Left forelimb (tissue), 1 donor: ENCODE measurements at regions not wholly inside any gene's neighbourhood (a gene's known extent, or its start where the extent isn't known, plus 50 kb on each side); places are given as distances from the start of the nearest gene placed in this dataset.

Experiments used
- DNase-seq: peaks from one replicate; pipeline ENCODE4 v3.0.0-alpha.2; 2018; ENCODE audit warnings: low spot score

DNA sequence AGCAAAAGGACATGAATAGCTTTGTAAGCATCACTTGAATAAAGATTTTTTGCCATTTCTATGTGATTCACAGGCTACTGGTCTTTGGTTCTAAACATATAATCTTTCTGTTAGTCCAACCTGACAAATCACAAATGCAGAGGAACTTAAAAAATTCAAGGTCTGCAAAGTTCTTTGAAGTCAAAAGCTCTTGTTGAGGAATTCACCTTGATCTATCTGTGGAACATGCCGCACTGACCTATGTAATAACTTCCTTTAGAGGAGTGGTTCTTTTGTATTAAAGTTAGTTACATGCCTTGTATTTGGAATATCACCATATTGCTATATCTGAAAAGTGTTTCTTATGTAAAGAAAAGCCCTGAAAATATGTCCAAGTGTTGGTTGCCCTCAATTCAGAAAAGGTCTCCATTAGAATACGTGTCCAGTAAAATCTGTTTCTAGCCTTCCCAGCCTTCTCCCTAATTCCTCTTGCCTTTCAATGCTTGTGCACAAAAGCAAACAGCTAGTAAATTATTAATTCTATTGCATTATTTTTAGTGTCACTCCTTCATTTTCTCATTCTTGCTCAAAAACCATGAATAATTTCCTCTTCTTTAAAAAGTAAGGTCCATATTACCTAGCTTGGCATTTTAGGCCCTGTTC lies 1192.8 kb downstream of the FLRT2 start:
- no peak for DNase-seq

DNA sequence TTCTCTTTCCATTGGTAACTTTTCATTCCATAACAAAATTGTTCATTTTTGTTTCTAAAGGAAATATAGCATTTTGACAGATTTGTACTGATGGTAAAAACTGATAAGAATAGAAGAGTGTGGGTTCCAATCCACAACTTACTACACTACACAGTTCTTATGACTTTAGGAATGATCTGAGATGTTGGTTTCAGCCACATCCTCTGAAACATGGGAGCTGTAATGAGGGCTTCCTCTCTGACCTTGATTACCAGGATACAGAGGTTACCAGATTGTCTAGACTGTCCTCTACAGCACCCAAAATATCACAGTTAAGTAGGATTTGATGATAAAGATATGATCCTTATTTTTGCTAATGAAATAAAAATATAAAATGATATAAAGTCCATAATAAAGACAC lies 1184.6 kb downstream of the FLRT2 start:
- DNase-seq, result no peak

DNA sequence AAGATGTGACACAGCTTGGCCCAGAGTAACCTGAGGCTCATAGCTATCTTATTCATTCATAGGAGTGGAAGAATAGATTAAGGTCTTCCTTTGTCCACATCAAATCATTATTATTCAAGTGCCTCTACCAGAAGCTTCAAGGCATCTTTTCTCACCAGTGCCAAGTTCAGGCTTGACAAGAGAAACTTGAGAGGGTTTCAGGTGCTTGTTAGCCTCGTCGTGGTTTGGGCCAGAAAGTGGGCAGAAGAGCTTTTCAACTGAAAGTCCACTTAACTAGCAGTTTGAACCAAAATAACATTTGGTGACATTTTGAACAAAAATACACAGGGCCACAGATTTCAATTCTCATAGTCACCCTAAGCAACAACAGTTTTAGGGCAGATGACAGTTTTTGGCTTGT lies 1184.2 kb downstream of the FLRT2 start:
- DNase-seq, result no peak

DNA sequence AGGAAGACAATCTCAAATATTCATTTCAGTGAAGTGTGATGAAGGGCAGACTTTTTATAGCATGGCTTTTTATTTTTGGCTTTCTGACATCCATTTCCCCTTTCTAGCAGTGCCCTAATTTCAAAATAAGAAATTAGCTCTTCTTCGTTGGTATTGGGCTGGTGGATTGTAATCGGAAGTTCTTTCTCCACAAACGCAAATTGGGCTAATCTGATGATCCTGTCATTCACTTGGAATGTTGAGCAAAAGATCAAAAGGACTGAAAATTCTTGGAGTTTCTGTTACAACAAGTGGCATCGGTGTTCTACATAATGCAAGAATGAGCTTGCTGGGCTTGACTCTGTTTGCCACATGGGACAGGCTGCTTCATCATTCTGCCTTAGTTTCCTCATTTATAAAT lies 1182.8 kb downstream of the FLRT2 start:
- no peak for DNase-seq

DNA sequence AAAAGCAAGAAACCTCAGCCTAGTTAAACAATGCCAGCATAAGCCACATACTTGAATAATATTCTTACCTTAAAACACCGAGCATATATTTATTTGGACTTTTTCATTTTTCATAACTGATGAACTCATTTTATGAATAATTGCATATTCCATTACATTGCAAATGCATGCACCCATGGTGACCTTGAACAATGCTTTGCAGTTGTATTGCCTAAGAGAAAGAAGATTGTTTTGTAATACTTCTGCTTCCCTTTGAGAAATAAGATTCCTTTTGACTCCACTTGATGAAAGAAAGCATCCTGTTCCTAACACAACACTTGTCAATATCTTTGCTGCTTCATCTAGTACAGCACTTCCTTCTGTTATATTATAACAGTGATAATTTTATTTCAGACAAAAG lies 1182.2 kb downstream of the FLRT2 start:
- DNase-seq, result no peak

DNA sequence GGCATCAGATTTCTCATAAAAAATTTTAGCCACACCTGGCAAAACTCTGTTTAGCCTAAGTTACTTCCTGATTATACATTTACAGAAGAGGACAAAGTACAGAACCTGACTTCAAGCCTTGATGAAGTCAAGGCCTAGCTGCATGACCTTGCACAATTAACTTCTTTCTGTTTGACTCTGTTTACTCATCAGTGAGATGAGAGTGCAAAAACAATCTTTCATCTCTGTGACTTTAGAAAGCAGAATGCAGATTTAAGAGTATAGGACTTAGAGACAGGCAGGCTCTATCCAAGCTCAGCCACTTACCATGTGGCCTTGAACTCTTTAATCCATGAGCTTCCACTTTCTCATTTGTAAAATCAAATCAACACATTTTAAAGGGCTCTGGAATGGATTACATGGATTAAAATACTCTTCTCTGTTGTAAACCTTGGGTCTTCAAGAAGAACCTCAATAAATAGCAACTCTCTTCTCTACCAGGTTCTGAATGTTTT lies 1178.9 kb downstream of the FLRT2 start:
- DNase-seq, result no peak

DNA sequence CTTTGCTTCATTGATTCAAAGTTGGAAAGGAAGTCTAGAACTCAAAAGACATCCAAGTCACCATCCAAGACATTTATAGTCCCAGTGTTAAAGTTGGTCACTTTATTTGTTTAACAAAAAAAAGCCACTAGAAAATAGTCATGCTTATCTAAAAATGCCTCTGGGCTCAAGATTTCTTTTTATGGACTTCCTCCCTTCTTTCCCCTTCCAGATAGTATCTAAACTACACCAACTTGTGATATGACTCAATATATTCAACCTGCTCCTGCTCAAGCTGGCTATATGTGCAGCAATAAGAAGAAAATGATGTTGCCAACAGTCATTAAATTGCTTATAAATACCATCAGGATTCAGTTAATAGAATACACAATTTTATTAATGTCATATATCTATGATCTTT lies 1177.1 kb downstream of the FLRT2 start:
- no peak for DNase-seq

DNA sequence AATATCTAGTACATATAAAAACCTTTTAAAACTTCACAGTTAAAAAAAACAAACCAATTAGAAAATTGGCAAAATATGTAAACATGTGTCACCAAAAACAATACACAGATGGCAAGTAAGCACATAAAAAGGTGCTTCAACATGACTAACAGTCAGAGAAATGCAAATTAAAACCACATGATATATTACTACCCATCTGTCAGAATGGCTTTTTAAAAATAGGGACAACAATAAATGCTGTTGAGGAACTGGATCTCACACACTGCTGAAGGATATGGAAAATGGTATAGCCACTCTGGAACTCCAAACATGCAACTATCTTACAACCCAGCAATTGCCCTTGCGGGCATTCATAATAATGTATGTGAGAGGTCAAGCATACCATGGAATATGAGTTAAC lies 1153.6 kb downstream of the FLRT2 start:
- no peak for DNase-seq

DNA sequence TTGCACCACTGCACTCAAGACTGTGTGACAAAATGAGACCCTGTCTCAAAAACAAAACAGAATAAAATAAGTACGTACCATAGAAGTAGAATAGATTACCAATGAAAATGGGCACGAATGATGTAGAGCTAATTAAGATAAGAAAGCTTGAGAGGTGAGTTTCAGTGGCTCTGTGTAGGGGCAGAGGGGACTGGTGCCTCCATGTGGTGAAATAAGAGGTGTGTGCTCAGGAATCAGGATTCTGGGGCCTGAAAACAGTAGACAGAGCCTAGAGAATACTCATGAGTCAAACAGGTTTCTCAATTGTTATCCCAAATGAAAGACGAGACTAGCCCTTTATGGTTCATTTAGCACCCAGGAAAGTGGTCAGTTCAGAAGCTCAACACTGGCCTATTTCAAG lies 1145.1 kb downstream of the FLRT2 start:
- no peak for DNase-seq

DNA sequence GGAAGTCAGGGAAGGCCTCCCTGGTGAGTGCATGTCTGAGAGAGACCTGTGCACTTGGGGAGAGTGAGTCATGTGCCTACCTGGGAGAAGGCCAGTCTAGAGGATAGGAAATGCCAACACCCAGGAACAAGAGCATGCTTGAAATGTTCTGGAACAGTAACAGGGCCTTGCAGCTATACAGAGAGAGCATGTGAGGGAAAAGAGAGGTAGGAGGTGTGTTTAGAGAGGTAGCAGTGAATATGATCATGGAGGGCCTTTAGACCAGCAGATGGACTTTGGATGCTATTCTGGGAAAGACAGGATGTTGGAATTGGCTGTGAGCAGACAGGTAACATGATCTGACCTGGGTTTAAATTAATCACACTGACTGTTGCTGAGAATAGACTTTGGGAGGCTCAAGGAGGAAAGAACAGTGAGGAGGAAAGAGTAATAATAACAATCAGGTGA lies 1143.6 kb downstream of the FLRT2 start:
- no peak for DNase-seq

DNA sequence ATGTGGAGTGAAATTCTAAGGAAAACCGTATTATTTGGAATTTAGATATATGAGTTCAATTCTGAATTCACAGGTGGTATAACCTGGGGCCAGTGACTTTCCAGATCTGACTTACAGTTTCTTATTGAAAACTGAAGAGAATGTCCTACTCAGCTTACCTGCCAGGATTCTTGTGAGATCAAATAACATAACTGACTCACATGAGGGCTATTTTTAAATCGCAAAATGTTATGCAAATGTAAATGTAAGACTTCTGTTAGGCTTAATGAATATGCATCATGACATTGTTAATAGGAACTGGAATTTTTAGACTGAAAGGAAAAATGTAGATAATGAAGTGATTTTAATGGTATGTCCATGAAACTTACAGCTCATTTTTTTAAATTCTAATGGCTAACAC lies 1142.1 kb downstream of the FLRT2 start:
- no peak for DNase-seq

DNA sequence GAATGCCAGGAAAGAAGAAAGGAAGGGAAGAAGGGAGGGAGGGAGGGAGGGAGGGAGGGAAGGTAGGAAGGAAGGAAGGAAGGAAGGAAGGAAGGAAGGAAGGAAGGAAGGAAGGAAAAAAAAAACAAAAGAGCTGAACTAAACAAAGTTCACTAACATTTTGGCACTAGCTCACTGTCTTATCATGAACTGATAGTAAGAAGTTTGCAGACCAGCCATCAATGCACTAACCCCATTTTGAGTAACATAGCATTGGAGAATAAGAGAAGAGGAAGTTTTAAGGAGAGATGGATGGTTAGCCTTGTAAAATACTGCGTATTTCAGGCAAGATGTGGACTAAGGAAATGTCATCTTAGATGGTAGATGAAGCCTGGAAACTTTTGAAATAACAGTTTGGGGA lies 1136.0 kb downstream of the FLRT2 start:
- no peak for DNase-seq

DNA sequence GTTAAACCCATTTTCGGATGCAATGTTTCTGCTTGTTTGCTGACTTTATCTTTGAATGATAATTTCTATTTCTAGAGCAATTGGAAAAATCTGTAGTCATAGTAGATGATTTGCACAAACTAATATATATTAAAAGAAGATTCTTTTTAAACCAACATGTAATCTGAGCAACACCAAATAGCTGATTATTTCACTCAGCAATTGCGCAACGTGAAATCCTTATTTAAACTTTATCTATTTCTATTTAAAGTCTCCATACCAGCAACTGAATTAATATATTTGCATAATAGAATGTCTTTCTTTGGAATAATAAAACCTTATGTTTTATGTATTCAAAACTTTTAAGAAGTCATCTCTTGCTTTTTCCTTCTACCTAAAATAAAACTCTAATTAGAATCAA lies 1132.4 kb downstream of the FLRT2 start:
- no peak for DNase-seq

DNA sequence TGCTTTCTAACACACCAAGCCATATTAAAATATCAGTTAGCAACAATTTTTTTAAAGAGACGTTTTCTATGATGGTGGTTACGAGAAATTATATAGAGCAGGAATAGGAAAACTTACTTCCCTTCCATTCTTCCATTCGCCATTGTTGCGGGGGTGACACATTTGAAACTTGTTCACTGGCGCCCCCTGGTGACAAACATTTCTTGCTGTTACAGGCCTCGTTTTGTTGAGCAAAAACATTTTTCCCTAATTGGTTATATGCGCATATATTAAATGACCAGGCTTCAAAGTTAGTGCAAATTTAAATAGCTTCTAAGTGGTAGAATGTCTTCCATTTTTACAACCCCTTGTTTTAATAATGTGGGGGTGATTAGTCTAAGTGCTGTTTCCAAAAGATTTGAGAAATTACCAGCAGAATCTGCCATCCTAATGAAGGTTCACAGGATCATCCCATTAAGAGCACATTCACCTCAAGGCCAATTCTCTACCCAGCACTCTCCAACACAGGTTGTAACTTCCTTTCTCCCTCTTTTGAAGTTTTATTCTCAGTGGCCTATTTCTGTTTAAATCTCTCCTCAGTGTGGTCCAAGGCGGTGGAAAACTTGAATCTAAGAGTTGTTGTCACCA lies 1124.7 kb downstream of the FLRT2 start:
- DNase-seq, result no peak

DNA sequence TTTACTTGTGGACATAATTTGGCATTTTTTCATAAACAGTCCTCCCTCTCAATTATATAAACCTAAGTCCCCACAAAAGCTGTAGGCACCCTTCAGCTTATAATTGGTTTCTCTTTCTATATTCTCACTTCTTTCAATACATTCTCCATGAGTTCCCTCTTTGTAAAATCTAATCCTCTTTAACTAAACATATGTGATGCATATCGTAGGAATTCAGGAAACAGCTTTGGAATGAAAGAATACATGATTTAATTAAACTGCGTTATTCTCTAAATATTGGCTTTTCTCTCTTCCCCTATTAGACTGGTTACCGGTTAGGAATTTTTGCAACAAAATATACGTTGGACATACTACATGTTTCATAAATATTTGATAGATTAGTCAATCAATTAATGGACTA lies 1122.6 kb downstream of the FLRT2 start:
- DNase-seq, result no peak

DNA sequence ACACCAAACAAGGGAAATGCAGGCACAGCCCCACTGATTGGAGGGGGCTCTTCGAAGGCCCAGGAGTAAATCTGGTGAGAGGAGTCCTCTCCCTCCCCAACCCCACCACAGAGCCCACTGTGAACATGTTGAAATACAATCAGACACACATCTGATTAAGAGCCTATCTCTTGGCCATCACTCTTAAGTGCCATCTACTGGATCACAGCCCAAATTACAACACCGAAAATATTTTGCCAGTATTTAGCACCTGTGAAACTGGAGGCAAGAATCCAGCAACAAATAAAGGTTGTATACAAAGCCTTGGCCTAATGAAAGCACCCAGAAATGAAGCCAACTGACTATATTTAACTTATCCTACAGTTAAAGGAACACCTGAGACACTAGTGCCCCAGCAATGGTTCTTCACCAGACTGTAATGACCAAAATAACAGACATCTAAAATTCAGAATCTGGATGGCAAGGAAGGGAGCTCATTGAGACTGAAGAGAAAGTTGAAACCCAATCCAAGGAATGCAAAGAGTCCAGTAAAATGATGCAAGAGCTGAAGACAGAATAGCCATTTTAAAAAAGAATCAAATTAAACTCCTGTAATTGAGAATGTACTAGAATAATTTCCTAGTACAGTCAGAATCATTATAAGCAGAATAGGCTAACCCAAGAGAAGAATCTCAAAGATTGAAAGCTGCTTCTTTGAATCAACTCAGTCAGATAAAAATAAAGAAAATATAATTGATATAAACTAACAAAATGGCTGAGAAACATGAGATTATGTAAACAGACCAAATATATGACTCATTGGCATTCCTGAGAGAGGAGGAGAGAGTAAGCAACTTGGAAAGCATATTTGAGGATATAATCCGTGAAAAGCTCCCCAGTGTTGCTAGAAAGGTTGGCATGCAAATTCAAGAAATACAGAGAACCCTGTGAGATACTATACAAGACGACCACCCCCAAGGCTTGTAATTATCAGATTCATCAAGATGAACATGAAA lies 1117.0 kb downstream of the FLRT2 start:
- no peak for DNase-seq

DNA sequence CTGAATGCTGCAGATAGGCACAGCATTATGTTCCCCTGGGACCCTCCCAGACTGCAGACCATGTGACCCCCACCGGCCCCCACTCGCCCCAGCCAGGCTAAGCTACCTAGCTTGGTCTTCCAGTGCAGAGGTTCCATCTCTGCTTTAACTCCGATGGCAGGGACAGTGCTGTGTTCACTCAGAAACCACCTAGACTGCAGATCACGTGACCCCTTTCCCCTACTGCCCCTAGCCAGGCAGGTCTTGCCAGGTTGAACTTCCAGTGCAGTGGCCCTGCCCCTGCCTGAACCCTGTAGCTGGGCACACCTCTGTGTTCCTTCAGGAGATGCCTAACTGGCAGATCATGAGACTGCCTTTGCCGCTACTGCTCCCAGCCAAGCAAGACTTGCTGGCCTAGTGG lies 1116.2 kb downstream of the FLRT2 start:
- DNase-seq, result no peak

DNA sequence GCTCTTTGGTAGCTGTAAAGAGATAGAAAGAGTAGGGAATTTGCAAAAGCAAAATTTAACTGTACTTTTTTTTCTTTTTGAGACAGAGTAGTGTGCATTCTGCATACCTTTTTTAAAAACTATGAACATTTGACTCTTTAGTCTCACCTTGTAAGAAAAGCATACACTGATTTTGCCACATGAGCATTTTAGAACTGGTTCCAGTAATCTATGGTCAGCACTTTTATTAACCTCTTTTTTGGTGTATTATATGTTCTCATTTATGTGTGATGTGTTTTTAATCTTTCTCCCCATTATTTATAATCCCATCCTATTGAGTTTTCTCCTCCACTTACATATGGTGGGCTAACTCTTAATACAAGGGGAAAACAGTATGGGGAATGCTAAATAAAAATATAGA lies 1111.4 kb downstream of the FLRT2 start:
- no peak for DNase-seq

DNA sequence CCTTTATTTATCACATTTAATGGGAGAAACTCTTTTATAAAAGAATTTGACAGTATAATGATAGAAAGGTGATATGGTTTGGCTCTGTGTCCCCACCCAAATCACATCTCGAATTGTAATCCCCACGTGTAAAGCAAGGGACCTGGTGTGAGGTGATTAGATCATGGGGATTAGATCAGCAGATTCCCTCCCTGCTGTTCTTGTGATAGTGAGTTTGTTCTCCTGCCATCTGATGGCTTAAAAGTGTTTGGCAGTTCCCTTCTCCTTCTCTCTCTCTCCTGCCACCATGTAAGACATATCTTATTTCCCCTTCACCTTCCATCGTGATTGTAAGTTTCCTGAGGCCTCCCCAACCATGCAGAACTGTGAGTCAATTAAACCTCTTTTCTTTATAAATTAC lies 1110.3 kb downstream of the FLRT2 start:
- DNase-seq, result no peak

DNA sequence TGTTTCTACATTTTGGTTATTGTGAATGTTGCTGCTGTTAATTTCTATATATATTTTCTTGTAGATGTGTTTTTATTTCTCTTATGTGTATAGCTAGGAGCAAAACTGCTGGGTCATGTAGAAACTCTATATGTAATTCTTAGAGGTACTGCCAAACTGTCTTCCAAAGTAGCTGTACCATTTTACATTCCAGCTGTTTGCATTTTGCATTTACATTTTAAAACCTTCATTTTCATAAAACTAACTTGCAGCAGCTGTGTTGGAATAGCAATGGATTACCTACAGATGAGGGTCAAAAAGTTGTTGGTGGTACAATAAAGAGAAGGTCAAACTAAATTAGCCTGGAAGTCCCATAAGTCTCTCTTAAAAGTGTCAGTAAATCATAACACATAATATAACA lies 1109.7 kb downstream of the FLRT2 start:
- no peak for DNase-seq

DNA sequence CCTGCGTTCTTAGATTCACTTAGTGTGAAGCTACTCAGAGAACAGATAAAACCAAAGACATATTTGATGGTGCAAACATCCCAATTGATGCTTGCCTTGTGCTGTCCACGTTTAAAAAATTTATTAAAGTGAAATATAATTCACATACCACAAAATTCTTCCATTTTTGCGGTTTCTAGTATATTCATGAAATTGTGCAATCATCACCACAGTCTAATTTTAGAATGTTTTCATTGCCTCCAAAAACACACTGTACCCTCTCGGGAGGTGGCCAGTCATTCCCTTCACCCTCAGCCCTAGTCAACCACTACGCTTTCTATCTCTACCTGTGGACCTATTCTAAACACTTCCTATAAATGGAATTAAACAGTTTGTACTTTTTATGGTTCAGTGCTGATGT lies 1109.2 kb downstream of the FLRT2 start:
- no peak for DNase-seq

DNA sequence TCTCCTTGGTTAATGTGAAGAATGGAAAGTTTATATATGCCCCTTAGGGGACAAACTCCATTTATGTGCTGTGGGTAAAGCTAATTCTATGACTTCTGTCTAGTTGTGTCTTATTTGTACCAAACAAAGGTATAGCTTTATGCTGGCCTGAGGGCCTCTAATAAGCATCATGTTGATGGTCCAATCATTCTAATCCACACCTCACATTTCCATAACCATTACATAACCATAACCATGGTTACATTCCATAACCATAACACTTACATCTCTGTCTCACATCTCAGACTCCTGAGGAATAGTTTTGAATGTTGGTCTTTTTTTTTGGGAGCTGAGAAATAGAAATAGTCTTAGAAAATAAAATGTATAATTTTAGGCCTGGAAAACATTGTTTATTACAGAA lies 1097.1 kb downstream of the FLRT2 start:
- DNase-seq, result no peak

DNA sequence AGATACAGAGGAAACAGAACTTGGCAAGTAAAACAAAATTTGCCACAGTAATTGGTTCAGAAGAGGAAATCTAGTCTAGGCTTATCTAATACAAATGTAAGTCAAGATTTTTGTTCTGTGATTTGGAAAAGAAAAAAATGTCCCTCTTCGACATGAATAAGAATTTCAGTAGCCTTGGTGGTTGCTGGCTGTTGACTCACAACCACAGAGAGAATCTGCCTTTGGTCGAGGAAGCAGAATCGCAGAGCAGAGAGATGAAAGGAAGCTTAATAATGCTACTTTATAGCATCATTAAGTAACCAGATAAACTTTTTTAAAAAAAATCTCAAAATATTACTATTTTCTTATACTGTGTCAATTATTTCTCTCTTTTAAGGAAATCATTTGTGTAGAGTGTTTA lies 1096.6 kb downstream of the FLRT2 start:
- DNase-seq, result no peak
